GM12865 (cell line): ENCODE measurements at regions not wholly inside any gene's neighbourhood (a gene's known extent, or its start where the extent isn't known, plus 50 kb on each side); places are given as distances from the start of the nearest gene placed in this dataset.

Experiments used
- DNase-seq: peaks from one replicate; pipeline ENCODE4 v3.0.0; 2010; ENCODE audit warnings: low read depth
- H3K4me3 ChIP-seq: 2 replicates; pipeline ENCODE4 v1.5.1; 2011; ENCODE audit warnings: mild to moderate bottlenecking, low read depth, low read length, control low read depth
- TF ChIP-seq, protein P1 (sequence below): IDR thresholded peaks from 2 replicates; pipeline ENCODE4 v1.5.1; 2011; ENCODE audit warnings: low read length, control low read depth, low read depth, inconsistent platforms; ENCODE audit not compliant: insufficient read depth; ENCODE audit errors: missing control alignments

DNA sequence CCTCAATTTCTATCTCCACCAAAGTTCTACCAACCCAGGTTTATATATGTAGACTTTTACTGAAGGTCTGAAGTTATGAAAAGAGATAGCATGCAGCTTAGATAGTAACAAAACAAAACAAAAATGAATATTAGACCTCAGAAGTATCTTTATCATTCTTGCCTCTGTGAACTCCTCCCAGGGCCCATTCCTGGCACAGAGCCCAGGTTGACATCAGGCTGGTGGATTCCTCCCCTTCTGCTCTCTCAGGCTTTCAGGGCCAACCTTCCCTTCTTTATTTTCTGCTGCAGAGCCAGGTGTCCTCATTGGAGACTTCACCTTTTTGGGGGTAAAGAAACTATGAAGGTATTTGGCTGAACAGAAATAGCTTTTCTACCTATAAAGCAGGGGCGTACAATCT is 112.8 kb upstream of the PITX2 start:
- TF ChIP-seq, protein P1, sequence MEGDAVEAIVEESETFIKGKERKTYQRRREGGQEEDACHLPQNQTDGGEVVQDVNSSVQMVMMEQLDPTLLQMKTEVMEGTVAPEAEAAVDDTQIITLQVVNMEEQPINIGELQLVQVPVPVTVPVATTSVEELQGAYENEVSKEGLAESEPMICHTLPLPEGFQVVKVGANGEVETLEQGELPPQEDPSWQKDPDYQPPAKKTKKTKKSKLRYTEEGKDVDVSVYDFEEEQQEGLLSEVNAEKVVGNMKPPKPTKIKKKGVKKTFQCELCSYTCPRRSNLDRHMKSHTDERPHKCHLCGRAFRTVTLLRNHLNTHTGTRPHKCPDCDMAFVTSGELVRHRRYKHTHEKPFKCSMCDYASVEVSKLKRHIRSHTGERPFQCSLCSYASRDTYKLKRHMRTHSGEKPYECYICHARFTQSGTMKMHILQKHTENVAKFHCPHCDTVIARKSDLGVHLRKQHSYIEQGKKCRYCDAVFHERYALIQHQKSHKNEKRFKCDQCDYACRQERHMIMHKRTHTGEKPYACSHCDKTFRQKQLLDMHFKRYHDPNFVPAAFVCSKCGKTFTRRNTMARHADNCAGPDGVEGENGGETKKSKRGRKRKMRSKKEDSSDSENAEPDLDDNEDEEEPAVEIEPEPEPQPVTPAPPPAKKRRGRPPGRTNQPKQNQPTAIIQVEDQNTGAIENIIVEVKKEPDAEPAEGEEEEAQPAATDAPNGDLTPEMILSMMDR = no peak
- H3K4me3 ChIP-seq = no peak overlapping the region
- DNase-seq = no peak

DNA sequence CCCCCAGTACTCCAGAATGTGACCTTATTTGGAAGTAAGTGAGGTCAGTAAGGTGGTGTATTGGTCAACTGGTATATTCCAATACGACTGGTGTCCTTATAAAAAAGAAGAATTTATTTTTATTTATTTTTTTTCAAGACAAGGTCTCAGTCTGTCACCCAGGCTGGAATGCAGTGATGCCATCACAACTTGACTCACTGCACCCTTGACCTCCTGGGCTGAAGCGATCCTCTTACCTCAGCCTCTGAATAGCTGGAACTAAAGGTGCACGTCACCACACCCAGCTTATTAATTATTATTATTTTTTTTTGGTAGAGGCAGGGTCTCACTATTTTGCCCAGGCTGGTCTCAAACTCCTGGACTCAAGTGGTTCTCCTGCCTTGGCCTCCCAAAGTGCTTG is 115.1 kb upstream of the PITX2 start:
- TF ChIP-seq, protein P1 = no peak
- DNase-seq = no peak
- no peak overlapping the region for H3K4me3 ChIP-seq

DNA sequence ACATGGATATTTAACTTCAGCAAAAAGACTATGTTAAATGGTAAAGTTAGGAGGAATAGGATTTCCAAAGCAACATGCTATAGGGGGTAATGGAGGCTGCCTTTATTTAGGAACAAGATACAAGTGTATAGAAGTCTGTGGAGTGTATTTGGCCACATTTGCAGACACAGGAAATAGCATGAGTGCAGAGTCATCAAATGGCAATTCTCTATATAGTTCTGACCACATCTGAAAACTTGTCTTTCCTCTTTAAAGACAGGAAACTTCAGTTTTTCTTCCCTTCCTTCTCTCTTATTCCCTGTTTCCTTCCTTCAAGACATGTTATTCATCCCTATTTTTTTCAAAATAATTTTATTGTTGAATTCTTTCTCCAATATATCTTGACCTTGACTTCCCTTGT is 119.3 kb upstream of the PITX2 start:
- DNase-seq = no peak
- H3K4me3 ChIP-seq = no peak overlapping the region
- TF ChIP-seq, protein P1 = no peak

DNA sequence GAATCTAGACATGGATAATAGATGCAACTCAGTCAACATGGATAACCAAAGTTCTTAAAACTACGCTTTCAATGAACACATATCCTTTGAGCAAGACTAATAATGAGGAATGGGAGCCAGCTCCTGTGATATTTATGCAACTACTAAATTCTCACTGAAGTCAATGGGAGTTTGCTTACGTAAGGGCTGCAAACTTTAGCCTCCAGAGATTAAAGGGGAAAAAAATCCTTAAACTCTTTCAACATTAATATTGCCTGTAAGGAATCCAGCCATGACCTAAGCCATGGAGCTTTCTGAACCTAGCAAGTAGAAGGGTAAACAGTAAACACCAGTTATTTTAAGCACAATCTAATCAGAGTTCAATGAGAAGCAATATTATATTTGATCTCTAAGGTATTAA is 125.2 kb upstream of the PITX2 start:
- TF ChIP-seq, protein P1 = no peak
- no peak overlapping the region for H3K4me3 ChIP-seq
- DNase-seq = no peak

DNA sequence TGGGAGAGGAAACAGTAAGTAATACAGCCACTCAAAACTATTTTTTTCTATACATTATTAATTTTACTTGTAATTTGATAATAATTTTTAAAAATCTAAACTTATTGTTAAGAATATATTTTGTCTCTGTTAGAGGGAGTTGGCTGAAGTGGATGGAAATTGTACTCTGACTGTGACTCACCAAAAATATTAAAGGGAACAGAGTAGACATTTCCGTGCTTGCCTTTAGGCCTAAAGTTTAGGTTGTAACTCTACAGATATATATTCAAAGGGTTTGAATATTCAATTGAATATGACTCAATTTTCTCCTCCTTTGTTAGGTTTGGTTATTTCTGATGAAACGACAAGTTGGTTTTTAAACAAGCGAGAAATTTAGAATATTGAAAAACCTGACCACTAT is 128.3 kb upstream of the PITX2 start:
- TF ChIP-seq, protein P1 = no peak

DNA sequence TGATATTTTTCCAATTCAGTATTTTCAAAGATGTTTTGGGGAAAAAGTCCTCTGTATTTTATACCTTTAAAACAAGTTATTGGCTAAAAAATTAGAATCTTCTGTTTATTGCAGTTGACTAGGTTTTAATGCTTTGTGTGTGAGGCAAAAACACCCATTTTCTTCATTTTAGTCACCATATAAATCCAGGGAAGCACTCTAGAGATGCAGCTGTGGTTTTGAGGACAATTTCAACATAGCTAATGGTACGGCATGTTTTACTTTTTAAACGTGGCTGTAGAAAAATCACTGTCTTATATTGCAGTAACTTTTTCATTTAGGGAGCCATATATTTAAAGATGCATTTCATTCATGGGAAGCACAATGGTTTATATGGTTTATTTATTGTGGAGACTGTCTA is 129.1 kb upstream of the PITX2 start:
- DNase-seq = no peak
- TF ChIP-seq, protein P1 = no peak
- H3K4me3 ChIP-seq = no peak overlapping the region

More for the DNA sequence above, 128.3 kb upstream of the PITX2 start:
- no peak overlapping the region for H3K4me3 ChIP-seq
- no peak for DNase-seq

DNA sequence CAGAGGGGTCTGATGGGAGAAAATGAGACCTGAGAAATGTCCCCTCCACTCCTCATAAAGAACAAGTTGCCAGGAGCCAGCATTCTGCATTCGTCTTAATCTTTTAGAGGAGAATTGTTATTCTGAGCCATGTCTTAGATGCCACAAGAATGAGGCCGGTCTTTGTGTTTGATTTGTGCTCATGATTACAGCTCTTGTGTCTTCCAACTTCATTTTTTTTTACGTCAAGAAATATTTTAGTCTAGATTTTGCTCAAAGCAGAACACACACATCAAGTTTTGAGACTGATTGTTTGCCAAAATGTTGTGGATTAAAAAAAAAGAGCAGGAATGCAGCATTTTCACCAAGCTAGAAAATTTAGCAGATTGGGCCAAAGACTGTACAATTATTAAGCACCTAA is 130.6 kb upstream of the PITX2 start:
- DNase-seq = no peak
- TF ChIP-seq, protein P1 = no peak
- H3K4me3 ChIP-seq = no peak overlapping the region
